ENCODE measurements at regions not wholly inside any gene's neighbourhood (a gene's known extent, or its start where the extent isn't known, plus 50 kb on each side); places are given as distances from the start of the nearest gene placed in this dataset.

DNA sequence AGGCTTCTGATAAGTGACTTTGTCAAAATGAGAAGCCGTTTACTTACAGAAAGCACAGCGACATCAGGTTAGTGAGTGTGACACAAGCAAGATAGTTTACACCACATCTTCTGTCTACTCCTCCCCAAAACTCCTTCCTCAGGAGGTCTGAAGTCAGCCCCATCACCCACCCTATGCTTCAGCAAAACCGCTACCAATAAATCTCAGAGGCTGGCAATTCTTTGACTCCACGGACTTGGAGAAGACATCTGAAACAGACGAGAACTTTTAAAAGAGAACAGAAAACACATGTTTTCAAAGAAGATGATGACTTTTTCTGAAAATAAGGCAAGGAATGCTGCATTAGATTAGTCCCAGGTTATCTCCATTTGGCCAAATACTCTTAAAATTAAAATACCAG, 261.1 kb downstream of the TBC1D4 start:
- TF ChIP-seq CTCF (IDR thresholded peaks at IDR 0.05) (no peak), POLR2A (IDR thresholded peaks at IDR 0.05) (no peak)
